ENCODE measurements at regions not wholly inside any gene's neighbourhood (a gene's known extent, or its start where the extent isn't known, plus 50 kb on each side); places are given as distances from the start of the nearest gene placed in this dataset.

DNA sequence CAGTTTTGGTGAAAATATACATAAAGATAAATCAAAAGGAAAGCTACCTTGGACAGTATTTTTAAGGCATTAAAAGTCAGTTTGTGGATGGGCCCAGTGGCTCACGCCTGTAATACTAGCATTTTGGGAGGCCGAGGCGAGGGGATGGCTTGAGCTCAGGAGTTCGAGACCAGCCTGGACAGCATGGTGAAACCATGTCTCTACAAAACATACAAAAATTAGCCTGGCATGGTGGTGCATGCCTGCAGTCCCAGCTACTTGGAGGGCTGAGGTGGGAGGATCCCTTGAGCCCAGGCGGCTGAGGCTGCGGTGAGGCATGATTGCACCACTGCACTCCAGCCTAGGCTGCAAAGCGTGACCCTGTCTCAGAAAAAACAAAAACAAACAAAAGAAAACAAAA, 1253.8 kb downstream of the MRPL39 start:
- H3K4me3 ChIP-seq = no peak overlapping the region
- H3K4me2 ChIP-seq = no peak overlapping the region
- Mint-ChIP-seq H3K4me3 (no peak overlapping the region), H3K27ac (no peak overlapping the region), H3K27me3 (ENCODE audit: insufficient read depth, low read depth, poor library complexity) (no peaks in the 10 kb centered on the region), H3K36me3 (ENCODE audit: low read depth) (peaks cover 7% of the 10 kb centered on the region; the same call in 2 of the 3 replicates), H3K4me1 (no peaks in the 10 kb centered on the region), H3K9me3 (peaks cover 57% of the 10 kb centered on the region)
- no peaks in the 10 kb centered on the region for H3K4me1 ChIP-seq (ENCODE audit: insufficient read depth)
- no peaks in the 10 kb centered on the region for H3F3A ChIP-seq (replicated peaks; ENCODE audit: low read depth)
- no peaks in the 10 kb centered on the region for H4K20me1 ChIP-seq (replicated peaks; ENCODE audit: insufficient read depth)
- no peaks in the 10 kb centered on the region for H3K36me3 ChIP-seq (ENCODE audit: insufficient read depth)
- no peak overlapping the region for H2AFZ ChIP-seq
- H3K27ac ChIP-seq (ENCODE audit: low read depth) = no peak overlapping the region
- no peaks in the 10 kb centered on the region for H3K9me2 ChIP-seq (ENCODE audit: insufficient read depth)
- DNase-seq (ENCODE audit: low spot score) (no peak), ATAC-seq (no peak)
- TF ChIP-seq, protein P1, sequence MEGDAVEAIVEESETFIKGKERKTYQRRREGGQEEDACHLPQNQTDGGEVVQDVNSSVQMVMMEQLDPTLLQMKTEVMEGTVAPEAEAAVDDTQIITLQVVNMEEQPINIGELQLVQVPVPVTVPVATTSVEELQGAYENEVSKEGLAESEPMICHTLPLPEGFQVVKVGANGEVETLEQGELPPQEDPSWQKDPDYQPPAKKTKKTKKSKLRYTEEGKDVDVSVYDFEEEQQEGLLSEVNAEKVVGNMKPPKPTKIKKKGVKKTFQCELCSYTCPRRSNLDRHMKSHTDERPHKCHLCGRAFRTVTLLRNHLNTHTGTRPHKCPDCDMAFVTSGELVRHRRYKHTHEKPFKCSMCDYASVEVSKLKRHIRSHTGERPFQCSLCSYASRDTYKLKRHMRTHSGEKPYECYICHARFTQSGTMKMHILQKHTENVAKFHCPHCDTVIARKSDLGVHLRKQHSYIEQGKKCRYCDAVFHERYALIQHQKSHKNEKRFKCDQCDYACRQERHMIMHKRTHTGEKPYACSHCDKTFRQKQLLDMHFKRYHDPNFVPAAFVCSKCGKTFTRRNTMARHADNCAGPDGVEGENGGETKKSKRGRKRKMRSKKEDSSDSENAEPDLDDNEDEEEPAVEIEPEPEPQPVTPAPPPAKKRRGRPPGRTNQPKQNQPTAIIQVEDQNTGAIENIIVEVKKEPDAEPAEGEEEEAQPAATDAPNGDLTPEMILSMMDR (conservative IDR thresholded peaks at IDR 0.05; ENCODE audit: low read depth in 2 of 2) = no peak
- TF ChIP-seq EZH2phosphoT487 (IDR thresholded peaks at IDR 0.05; ENCODE audit: unreplicated experiment) = no peak
- TF ChIP-seq, protein P2, sequence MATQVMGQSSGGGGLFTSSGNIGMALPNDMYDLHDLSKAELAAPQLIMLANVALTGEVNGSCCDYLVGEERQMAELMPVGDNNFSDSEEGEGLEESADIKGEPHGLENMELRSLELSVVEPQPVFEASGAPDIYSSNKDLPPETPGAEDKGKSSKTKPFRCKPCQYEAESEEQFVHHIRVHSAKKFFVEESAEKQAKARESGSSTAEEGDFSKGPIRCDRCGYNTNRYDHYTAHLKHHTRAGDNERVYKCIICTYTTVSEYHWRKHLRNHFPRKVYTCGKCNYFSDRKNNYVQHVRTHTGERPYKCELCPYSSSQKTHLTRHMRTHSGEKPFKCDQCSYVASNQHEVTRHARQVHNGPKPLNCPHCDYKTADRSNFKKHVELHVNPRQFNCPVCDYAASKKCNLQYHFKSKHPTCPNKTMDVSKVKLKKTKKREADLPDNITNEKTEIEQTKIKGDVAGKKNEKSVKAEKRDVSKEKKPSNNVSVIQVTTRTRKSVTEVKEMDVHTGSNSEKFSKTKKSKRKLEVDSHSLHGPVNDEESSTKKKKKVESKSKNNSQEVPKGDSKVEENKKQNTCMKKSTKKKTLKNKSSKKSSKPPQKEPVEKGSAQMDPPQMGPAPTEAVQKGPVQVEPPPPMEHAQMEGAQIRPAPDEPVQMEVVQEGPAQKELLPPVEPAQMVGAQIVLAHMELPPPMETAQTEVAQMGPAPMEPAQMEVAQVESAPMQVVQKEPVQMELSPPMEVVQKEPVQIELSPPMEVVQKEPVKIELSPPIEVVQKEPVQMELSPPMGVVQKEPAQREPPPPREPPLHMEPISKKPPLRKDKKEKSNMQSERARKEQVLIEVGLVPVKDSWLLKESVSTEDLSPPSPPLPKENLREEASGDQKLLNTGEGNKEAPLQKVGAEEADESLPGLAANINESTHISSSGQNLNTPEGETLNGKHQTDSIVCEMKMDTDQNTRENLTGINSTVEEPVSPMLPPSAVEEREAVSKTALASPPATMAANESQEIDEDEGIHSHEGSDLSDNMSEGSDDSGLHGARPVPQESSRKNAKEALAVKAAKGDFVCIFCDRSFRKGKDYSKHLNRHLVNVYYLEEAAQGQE (IDR thresholded peaks at IDR 0.05; ENCODE audit: unreplicated experiment) = no peak
- no peak for TF ChIP-seq ZNF114 (CRISPR knock-in tag; IDR thresholded peaks at IDR 0.05)
- no peak for TF ChIP-seq ZNF331 (CRISPR knock-in tag; IDR thresholded peaks at IDR 0.05; ENCODE audit: low read depth)
- TF ChIP-seq, protein P3, sequence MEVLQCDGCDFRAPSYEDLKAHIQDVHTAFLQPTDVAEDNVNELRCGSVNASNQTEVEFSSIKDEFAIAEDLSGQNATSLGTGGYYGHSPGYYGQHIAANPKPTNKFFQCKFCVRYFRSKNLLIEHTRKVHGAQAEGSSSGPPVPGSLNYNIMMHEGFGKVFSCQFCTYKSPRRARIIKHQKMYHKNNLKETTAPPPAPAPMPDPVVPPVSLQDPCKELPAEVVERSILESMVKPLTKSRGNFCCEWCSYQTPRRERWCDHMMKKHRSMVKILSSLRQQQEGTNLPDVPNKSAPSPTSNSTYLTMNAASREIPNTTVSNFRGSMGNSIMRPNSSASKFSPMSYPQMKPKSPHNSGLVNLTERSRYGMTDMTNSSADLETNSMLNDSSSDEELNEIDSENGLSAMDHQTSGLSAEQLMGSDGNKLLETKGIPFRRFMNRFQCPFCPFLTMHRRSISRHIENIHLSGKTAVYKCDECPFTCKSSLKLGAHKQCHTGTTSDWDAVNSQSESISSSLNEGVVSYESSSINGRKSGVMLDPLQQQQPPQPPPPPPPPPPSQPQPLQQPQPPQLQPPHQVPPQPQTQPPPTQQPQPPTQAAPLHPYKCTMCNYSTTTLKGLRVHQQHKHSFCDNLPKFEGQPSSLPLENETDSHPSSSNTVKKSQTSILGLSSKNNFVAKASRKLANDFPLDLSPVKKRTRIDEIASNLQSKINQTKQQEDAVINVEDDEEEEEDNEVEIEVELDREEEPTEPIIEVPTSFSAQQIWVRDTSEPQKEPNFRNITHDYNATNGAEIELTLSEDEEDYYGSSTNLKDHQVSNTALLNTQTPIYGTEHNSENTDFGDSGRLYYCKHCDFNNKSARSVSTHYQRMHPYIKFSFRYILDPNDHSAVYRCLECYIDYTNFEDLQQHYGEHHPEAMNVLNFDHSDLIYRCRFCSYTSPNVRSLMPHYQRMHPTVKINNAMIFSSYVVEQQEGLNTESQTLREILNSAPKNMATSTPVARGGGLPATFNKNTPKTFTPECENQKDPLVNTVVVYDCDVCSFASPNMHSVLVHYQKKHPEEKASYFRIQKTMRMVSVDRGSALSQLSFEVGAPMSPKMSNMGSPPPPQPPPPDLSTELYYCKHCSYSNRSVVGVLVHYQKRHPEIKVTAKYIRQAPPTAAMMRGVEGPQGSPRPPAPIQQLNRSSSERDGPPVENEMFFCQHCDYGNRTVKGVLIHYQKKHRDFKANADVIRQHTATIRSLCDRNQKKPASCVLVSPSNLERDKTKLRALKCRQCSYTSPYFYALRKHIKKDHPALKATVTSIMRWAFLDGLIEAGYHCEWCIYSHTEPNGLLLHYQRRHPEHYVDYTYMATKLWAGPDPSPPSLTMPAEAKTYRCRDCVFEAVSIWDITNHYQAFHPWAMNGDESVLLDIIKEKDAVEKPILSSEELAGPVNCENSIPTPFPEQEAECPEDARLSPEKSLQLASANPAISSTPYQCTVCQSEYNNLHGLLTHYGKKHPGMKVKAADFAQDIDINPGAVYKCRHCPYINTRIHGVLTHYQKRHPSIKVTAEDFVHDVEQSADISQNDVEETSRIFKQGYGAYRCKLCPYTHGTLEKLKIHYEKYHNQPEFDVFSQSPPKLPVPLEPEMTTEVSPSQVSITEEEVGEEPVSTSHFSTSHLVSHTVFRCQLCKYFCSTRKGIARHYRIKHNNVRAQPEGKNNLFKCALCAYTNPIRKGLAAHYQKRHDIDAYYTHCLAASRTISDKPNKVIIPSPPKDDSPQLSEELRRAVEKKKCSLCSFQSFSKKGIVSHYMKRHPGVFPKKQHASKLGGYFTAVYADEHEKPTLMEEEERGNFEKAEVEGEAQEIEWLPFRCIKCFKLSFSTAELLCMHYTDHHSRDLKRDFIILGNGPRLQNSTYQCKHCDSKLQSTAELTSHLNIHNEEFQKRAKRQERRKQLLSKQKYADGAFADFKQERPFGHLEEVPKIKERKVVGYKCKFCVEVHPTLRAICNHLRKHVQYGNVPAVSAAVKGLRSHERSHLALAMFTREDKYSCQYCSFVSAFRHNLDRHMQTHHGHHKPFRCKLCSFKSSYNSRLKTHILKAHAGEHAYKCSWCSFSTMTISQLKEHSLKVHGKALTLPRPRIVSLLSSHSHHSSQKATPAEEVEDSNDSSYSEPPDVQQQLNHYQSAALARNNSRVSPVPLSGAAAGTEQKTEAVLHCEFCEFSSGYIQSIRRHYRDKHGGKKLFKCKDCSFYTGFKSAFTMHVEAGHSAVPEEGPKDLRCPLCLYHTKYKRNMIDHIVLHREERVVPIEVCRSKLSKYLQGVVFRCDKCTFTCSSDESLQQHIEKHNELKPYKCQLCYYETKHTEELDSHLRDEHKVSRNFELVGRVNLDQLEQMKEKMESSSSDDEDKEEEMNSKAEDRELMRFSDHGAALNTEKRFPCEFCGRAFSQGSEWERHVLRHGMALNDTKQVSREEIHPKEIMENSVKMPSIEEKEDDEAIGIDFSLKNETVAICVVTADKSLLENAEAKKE (CRISPR knock-in tag; IDR thresholded peaks at IDR 0.05) = no peak
- no peak for TF ChIP-seq STAT1 (IDR thresholded peaks at IDR 0.05; ENCODE audit: unreplicated experiment)
- TF ChIP-seq, protein P4, sequence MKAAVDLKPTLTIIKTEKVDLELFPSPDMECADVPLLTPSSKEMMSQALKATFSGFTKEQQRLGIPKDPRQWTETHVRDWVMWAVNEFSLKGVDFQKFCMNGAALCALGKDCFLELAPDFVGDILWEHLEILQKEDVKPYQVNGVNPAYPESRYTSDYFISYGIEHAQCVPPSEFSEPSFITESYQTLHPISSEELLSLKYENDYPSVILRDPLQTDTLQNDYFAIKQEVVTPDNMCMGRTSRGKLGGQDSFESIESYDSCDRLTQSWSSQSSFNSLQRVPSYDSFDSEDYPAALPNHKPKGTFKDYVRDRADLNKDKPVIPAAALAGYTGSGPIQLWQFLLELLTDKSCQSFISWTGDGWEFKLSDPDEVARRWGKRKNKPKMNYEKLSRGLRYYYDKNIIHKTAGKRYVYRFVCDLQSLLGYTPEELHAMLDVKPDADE (IDR thresholded peaks at IDR 0.05) = no peak
- TF ChIP-seq JUNB (IDR thresholded peaks at IDR 0.05; ENCODE audit: unreplicated experiment) = no peak
- no peak for TF ChIP-seq NANOG (IDR thresholded peaks at IDR 0.05; ENCODE audit: borderline replicate concordance)
- TF ChIP-seq CREB1 (CRISPR knock-in tag; IDR thresholded peaks at IDR 0.05; ENCODE audit: low read depth) = no peak
- no peak for TF ChIP-seq EZH2 (IDR thresholded peaks at IDR 0.05; ENCODE audit: low read depth, unreplicated experiment)
- TF ChIP-seq POLR2AphosphoS5 (IDR thresholded peaks at IDR 0.05; ENCODE audit: low read depth) = no peak
- H3K27me3 ChIP-seq (ENCODE audit: insufficient read depth) = no peaks in the 10 kb centered on the region
- H3K79me2 ChIP-seq (replicated peaks; ENCODE audit: insufficient read depth) = no peaks in the 10 kb centered on the region

All from GM23338 (cell line).